Activated CD4-positive, alpha-beta T cell treated with anti-CD3 and anti-CD28 coated beads for 36 hours (primary cell): ENCODE measurements at regions not wholly inside any gene's neighbourhood (a gene's known extent, or its start where the extent isn't known, plus 50 kb on each side); places are given as distances from the start of the nearest gene placed in this dataset.
"Not testable (repeated sequence)": the region's sequence is repeated elsewhere in the genome, so short reads cannot be mapped to it uniquely, and the experiment has no call there.

Experiments
- ATAC-seq: fragments of 200-7000 bp; cut with Tn5 transposase; one replicate; pipeline ENCODE4 v1.10.0; 2021; ENCODE audit warnings: mild to moderate bottlenecking, moderate library complexity
- CTCF ChIA-PET: fragments of 350-600 bp; sonication (Branson Sonifier 250); formaldehyde crosslinking; loops from one replicate; lab custom pipeline; 2021; ENCODE audit warnings: antibody characterized with exemption; lab: Charles Lee
- POLR2A ChIA-PET: fragments of 350-600 bp; sonication (Branson Sonifier 250); formaldehyde crosslinking; loops from one replicate; lab custom pipeline; 2021; ENCODE audit warnings: antibody characterized with exemption, inconsistent platforms; lab: Charles Lee
- DNase-seq: peaks from one replicate; pipeline ENCODE4 v3.0.0-alpha.2; 2020
- H3K27ac Mint-ChIP-seq: one replicate; pipeline ENCODE4 v1.8.0; 2021; ENCODE audit warnings: mixed read lengths
- H3K27me3 Mint-ChIP-seq: one replicate; pipeline ENCODE4 v1.8.0; 2021; ENCODE audit warnings: mixed read lengths
- H3K36me3 Mint-ChIP-seq: one replicate; pipeline ENCODE4 v1.8.0; 2021; ENCODE audit warnings: low read depth, mixed read lengths
- H3K4me1 Mint-ChIP-seq: one replicate; pipeline ENCODE4 v1.8.0; 2021; ENCODE audit warnings: mixed read lengths
- H3K4me3 Mint-ChIP-seq: one replicate; pipeline ENCODE4 v1.8.0; 2021; ENCODE audit warnings: mild to moderate bottlenecking, moderate library complexity, mixed read lengths
- H3K9me3 Mint-ChIP-seq: one replicate; pipeline ENCODE4 v1.8.0; 2021; ENCODE audit warnings: low read depth, mixed read lengths
- intact Hi-C, 2 experiments: fragments of 100-400 bp; cut with DNase I in 1 of 2; cut with micrococcal nuclease in 1 of 2; formaldehyde crosslinking; loops; one replicate each; pipeline versions ENCODE4 v1.14.2 to v1.15.1; 2022 to 2024; cut with DNase I, micrococcal nuclease

GRCh38 chr12:62001424-62001823 is 258.8 kb upstream of the USP15 start:
- intact Hi-C loops, result loop anchor here in 1 of 2 experiments (10.0 kb wide), 1 partner anchor 193 kb away; a partner anchor contains a TSS
- DNase-seq, result no peak
- H3K9me3 Mint-ChIP-seq, result no peaks in the 10 kb centered on the region
- H3K4me1 Mint-ChIP-seq, result no peaks in the 10 kb centered on the region
- peaks cover 3% of the 10 kb centered on the region for H3K27me3 Mint-ChIP-seq
- H3K36me3 Mint-ChIP-seq, result no peaks in the 10 kb centered on the region
- no peak overlapping the region for H3K27ac Mint-ChIP-seq
- H3K4me3 Mint-ChIP-seq, result no peak overlapping the region
- ChIA-PET POLR2A (no interaction called here), CTCF (interaction anchor here (0.5 kb wide), 1 partner anchor 184 kb away, joined by 3 read pairs; no protein-coding TSS in a partner anchor)
- ATAC-seq, result no peak

- ATAC-seq (no peak), DNase-seq (no peak)
- H3K27ac Mint-ChIP-seq, result no peak overlapping the region
- ChIA-PET CTCF (no interaction called here), POLR2A (no interaction called here)
- intact Hi-C loops, result loop anchor here in 1 of 2 experiments (10.0 kb wide), 1 partner anchor 192 kb away; a partner anchor contains a TSS
- H3K4me1 Mint-ChIP-seq, result no peaks in the 10 kb centered on the region
- no peaks in the 10 kb centered on the region for H3K36me3 Mint-ChIP-seq
- H3K4me3 Mint-ChIP-seq, result no peak overlapping the region
- H3K9me3 Mint-ChIP-seq, result no peaks in the 10 kb centered on the region
- H3K27me3 Mint-ChIP-seq, result peaks cover 3% of the 10 kb centered on the region
Measured at GRCh38 chr12:62003226-62003625, 257.0 kb upstream of the USP15 start.

- H3K4me1 Mint-ChIP-seq, result no peaks in the 10 kb centered on the region
- CTCF ChIA-PET, result no interaction called here
- ATAC-seq (no peak), DNase-seq (no peak)
- intact Hi-C loops, result loop anchor here in 1 of 2 experiments (10.0 kb wide), 1 partner anchor 191 kb away; a partner anchor contains a TSS
- H3K27ac Mint-ChIP-seq, result no peak overlapping the region
- H3K27me3 Mint-ChIP-seq, result peaks cover 3% of the 10 kb centered on the region
- no peaks in the 10 kb centered on the region for H3K36me3 Mint-ChIP-seq
- POLR2A ChIA-PET, result no interaction called here
- H3K9me3 Mint-ChIP-seq, result no peaks in the 10 kb centered on the region
- H3K4me3 Mint-ChIP-seq, result no peak overlapping the region
Measured at GRCh38 chr12:62003701-62004100, 256.5 kb upstream of the USP15 start.

- ATAC-seq (no peak), DNase-seq (no peak)
- CTCF ChIA-PET, result interaction anchor here (0.6 to 1.0 kb wide), 3 partner anchors 9 to 1262 kb away, joined by 3 to 5 read pairs (median 4); no protein-coding TSS in a partner anchor
- Mint-ChIP-seq H3K27me3 (peaks cover 3% of the 10 kb centered on the region), H3K9me3 (no peaks in the 10 kb centered on the region), H3K27ac (no peak overlapping the region), H3K4me1 (no peaks in the 10 kb centered on the region), H3K36me3 (no peaks in the 10 kb centered on the region), H3K4me3 (no peak overlapping the region)
- POLR2A ChIA-PET, result no interaction called here
- intact Hi-C loops, result loop anchor here (2.0 to 10.0 kb wide), 2 partner anchors 187 to 189 kb away; a partner anchor contains a TSS
Measured at GRCh38 chr12:62005615-62006014, 254.6 kb upstream of the USP15 start.

- no peak for ATAC-seq
- intact Hi-C loops, result loop anchor here (2.0 to 10.0 kb wide), 2 partner anchors 187 to 189 kb away; a partner anchor contains a TSS
- Mint-ChIP-seq H3K4me3 (no peak overlapping the region), H3K36me3 (no peaks in the 10 kb centered on the region), H3K27me3 (peaks cover 3% of the 10 kb centered on the region), H3K4me1 (no peaks in the 10 kb centered on the region), H3K9me3 (no peaks in the 10 kb centered on the region), H3K27ac (no peak overlapping the region)
- POLR2A ChIA-PET, result no interaction called here
- CTCF ChIA-PET, result interaction anchor here (0.6 to 1.0 kb wide), 3 partner anchors 10 to 1262 kb away, joined by 3 to 5 read pairs (median 4); no protein-coding TSS in a partner anchor
- DNase-seq, result peak; percentile 32
Measured at GRCh38 chr12:62006076-62006732, 254.0 kb upstream of the USP15 start.

GRCh38 chr12:62008703-62009102 is 251.5 kb upstream of the USP15 start:
- no peak overlapping the region for H3K27ac Mint-ChIP-seq
- no peak for DNase-seq
- H3K4me3 Mint-ChIP-seq, result no peak overlapping the region
- ATAC-seq, result no peak
- no peaks in the 10 kb centered on the region for H3K4me1 Mint-ChIP-seq
- H3K36me3 Mint-ChIP-seq, result no peaks in the 10 kb centered on the region
- intact Hi-C loops, result loop anchor here in 1 of 2 experiments (10.0 kb wide), 1 partner anchor 186 kb away; a partner anchor contains a TSS
- peaks cover 3% of the 10 kb centered on the region for H3K27me3 Mint-ChIP-seq
- H3K9me3 Mint-ChIP-seq, result no peaks in the 10 kb centered on the region
- ChIA-PET POLR2A (no interaction called here), CTCF (interaction anchor here (1.1 kb wide), 1 partner anchor 14 kb away, joined by 3 read pairs; no protein-coding TSS in a partner anchor)

GRCh38 chr12:62009445-62009844 is 250.8 kb upstream of the USP15 start:
- Mint-ChIP-seq H3K4me1 (no peaks in the 10 kb centered on the region), H3K27ac (no peak overlapping the region), H3K36me3 (no peaks in the 10 kb centered on the region), H3K27me3 (peaks cover 3% of the 10 kb centered on the region), H3K4me3 (no peak overlapping the region), H3K9me3 (no peaks in the 10 kb centered on the region)
- DNase-seq (no peak), ATAC-seq (no peak)
- ChIA-PET CTCF (no interaction called here), POLR2A (no interaction called here)
- intact Hi-C loops, result loop anchor here in 1 of 2 experiments (10.0 kb wide), 1 partner anchor 185 kb away; a partner anchor contains a TSS

GRCh38 chr12:62010331-62010906 is 249.8 kb upstream of the USP15 start:
- H3K4me1 Mint-ChIP-seq, POLR2A ChIA-PET, H3K4me3 Mint-ChIP-seq, H3K36me3 Mint-ChIP-seq, ATAC-seq, H3K9me3 Mint-ChIP-seq, H3K27ac Mint-ChIP-seq, DNase-seq, intact Hi-C loops, CTCF ChIA-PET, H3K27me3 Mint-ChIP-seq: not testable (repeated sequence)

- intact Hi-C loops, H3K9me3 Mint-ChIP-seq, H3K27ac Mint-ChIP-seq, POLR2A ChIA-PET, H3K4me3 Mint-ChIP-seq, H3K27me3 Mint-ChIP-seq, CTCF ChIA-PET, H3K36me3 Mint-ChIP-seq, DNase-seq, H3K4me1 Mint-ChIP-seq, ATAC-seq: not testable (repeated sequence)
Measured at GRCh38 chr12:62010973-62011372, 249.2 kb upstream of the USP15 start.

- H3K27ac Mint-ChIP-seq, result no peak overlapping the region
- DNase-seq, result no peak
- H3K4me1 Mint-ChIP-seq, result no peaks in the 10 kb centered on the region
- ATAC-seq, result no peak
- ChIA-PET CTCF (no interaction called here), POLR2A (no interaction called here)
- H3K9me3 Mint-ChIP-seq, result no peaks in the 10 kb centered on the region
- intact Hi-C loops, result no loop called here
- no peaks in the 10 kb centered on the region for H3K36me3 Mint-ChIP-seq
- no peaks in the 10 kb centered on the region for H3K27me3 Mint-ChIP-seq
- H3K4me3 Mint-ChIP-seq, result no peak overlapping the region
Measured at GRCh38 chr12:62014330-62014729, 245.9 kb upstream of the USP15 start.

- intact Hi-C loops, result no loop called here
- POLR2A ChIA-PET, result no interaction called here
- CTCF ChIA-PET, result interaction anchor here (1.1 kb wide), 1 partner anchor 11 kb away, joined by 3 read pairs; no protein-coding TSS in a partner anchor
- Mint-ChIP-seq H3K9me3 (no peaks in the 10 kb centered on the region), H3K4me1 (no peaks in the 10 kb centered on the region), H3K27ac (no peak overlapping the region), H3K36me3 (no peaks in the 10 kb centered on the region), H3K27me3 (no peaks in the 10 kb centered on the region), H3K4me3 (no peak overlapping the region)
- ATAC-seq (no peak), DNase-seq (no peak)
Measured at GRCh38 chr12:62016021-62016420, 244.2 kb upstream of the USP15 start.

- no peak for ATAC-seq
- no peaks in the 10 kb centered on the region for H3K27me3 Mint-ChIP-seq
- ChIA-PET POLR2A (no interaction called here), CTCF (no interaction called here)
- no peaks in the 10 kb centered on the region for H3K9me3 Mint-ChIP-seq
- no peaks in the 10 kb centered on the region for H3K36me3 Mint-ChIP-seq
- H3K4me3 Mint-ChIP-seq, result no peak overlapping the region
- intact Hi-C loops, result no loop called here
- no peaks in the 10 kb centered on the region for H3K4me1 Mint-ChIP-seq
- H3K27ac Mint-ChIP-seq, result no peak overlapping the region
- no peak for DNase-seq
Measured at GRCh38 chr12:62021808-62022207, 238.4 kb upstream of the USP15 start.
